Karpas-422 (cell line): ENCODE measurements at regions not wholly inside any gene's neighbourhood (a gene's known extent, or its start where the extent isn't known, plus 50 kb on each side); places are given as distances from the start of the nearest gene placed in this dataset.

Experiments
- DNase-seq: peaks from one replicate; pipeline ENCODE4 v3.0.0-alpha.2; 2015
- H2AFZ ChIP-seq: fragments of 200-600 bp; sonication (generic); 2 replicates; pipeline ENCODE4 v1.6.1; 2014; ENCODE audit warnings: antibody characterized with exemption, low read length, mixed read lengths
- H3K27ac ChIP-seq: fragments of 200-600 bp; sonication (generic); 2 replicates; pipeline ENCODE4 v1.5.1; 2014; ENCODE audit warnings: mild to moderate bottlenecking, low read length, moderate library complexity
- H3K27me3 ChIP-seq: fragments of 200-600 bp; sonication (generic); 2 replicates; pipeline ENCODE4 v1.6.1; 2014; ENCODE audit warnings: low read length, mixed read lengths
- H3K36me3 ChIP-seq: fragments of 200-600 bp; sonication (generic); 2 replicates; pipeline ENCODE4 v1.6.1; 2014; ENCODE audit warnings: low read length, mixed read lengths; ENCODE audit not compliant: insufficient read depth
- H3K4me1 ChIP-seq: fragments of 200-600 bp; sonication (generic); 2 replicates; pipeline ENCODE4 v1.6.1; 2014; ENCODE audit warnings: mild to moderate bottlenecking, low read length, mixed read lengths
- H3K4me2 ChIP-seq: fragments of 200-600 bp; sonication (generic); 2 replicates; pipeline ENCODE4 v1.6.1; 2014; ENCODE audit warnings: low read length, low read depth, mild to moderate bottlenecking; ENCODE audit not compliant: poor library complexity, severe bottlenecking
- H3K4me3 ChIP-seq: fragments of 200-600 bp; sonication (generic); 2 replicates; pipeline ENCODE4 v1.5.1; 2014; ENCODE audit warnings: mild to moderate bottlenecking, antibody characterized with exemption, low read length, mixed read lengths
- H3K79me2 ChIP-seq: fragments of 200-600 bp; sonication (generic); 2 replicates; pipeline ENCODE4 v1.6.1; 2014; ENCODE audit warnings: mild to moderate bottlenecking, low read length, mixed read lengths
- H3K9ac ChIP-seq: fragments of 200-600 bp; sonication (generic); 2 replicates; pipeline ENCODE4 v1.6.0; 2014; ENCODE audit warnings: low read length
- H3K9me2 ChIP-seq: fragments of 200-600 bp; sonication (generic), shearing (Covaris generic); replicated peaks from 2 replicates; pipeline ENCODE4 v1.6.0; 2014; ENCODE audit warnings: mild to moderate bottlenecking, low read length, moderate library complexity; ENCODE audit not compliant: insufficient read depth
- H3K9me3 ChIP-seq: fragments of 300-700, 200-600 bp; sonication (generic); 2 replicates; pipeline ENCODE4 v1.6.1; 2014; ENCODE audit warnings: low read length, mixed read lengths
- H4K20me1 ChIP-seq: fragments of 200-600 bp; sonication (generic); 2 replicates; pipeline ENCODE4 v1.6.1; 2014; ENCODE audit warnings: mild to moderate bottlenecking, antibody characterized with exemption, low read length, low read depth; ENCODE audit not compliant: insufficient read depth

- no peaks in the 10 kb centered on the region for H3K79me2 ChIP-seq
- H3K4me2 ChIP-seq = no peak overlapping the region
- no peaks in the 10 kb centered on the region for H3K9me3 ChIP-seq
- H2AFZ ChIP-seq = no peak overlapping the region
- no peaks in the 10 kb centered on the region for H3K36me3 ChIP-seq
- DNase-seq = no peak
- H3K27me3 ChIP-seq = no peaks in the 10 kb centered on the region
- no peak overlapping the region for H3K9ac ChIP-seq
- H3K4me3 ChIP-seq = no peak overlapping the region
- H4K20me1 ChIP-seq = no peaks in the 10 kb centered on the region
- H3K4me1 ChIP-seq = peaks cover 17% of the 10 kb centered on the region
- H3K9me2 ChIP-seq = no peaks in the 10 kb centered on the region
- no peak overlapping the region for H3K27ac ChIP-seq
Observed at GRCh38 chr12:75876832-75877762, 154.5 kb downstream of the PHLDA1 start.

- Histone ChIP-seq H3K4me3 (no peak overlapping the region), H3K4me2 (no peak overlapping the region), H3K4me1 (peaks cover 24% of the 10 kb centered on the region), H2AFZ (no peak overlapping the region), H3K27me3 (no peaks in the 10 kb centered on the region), H3K36me3 (no peaks in the 10 kb centered on the region), H3K9me2 (no peaks in the 10 kb centered on the region), H3K79me2 (no peaks in the 10 kb centered on the region), H4K20me1 (no peaks in the 10 kb centered on the region), H3K9ac (no peak overlapping the region), H3K27ac (no peak overlapping the region), H3K9me3 (no peaks in the 10 kb centered on the region)
- DNase-seq = no peak
Observed at GRCh38 chr12:75874441-75874840, 157.1 kb downstream of the PHLDA1 start.

- no peak overlapping the region for H2AFZ ChIP-seq
- H3K27ac ChIP-seq = no peak overlapping the region
- no peak overlapping the region for H3K4me2 ChIP-seq
- H3K27me3 ChIP-seq = no peaks in the 10 kb centered on the region
- H3K9me2 ChIP-seq = no peaks in the 10 kb centered on the region
- H3K4me3 ChIP-seq = no peak overlapping the region
- no peaks in the 10 kb centered on the region for H3K36me3 ChIP-seq
- no peaks in the 10 kb centered on the region for H4K20me1 ChIP-seq
- H3K9ac ChIP-seq = no peak overlapping the region
- no peaks in the 10 kb centered on the region for H3K79me2 ChIP-seq
- DNase-seq = no peak
- peaks cover 12% of the 10 kb centered on the region for H3K4me1 ChIP-seq
- H3K9me3 ChIP-seq = no peaks in the 10 kb centered on the region
Observed at GRCh38 chr12:75872762-75873161, 158.8 kb downstream of the PHLDA1 start.

GRCh38 chr12:75870878-75871277, 160.7 kb downstream of the PHLDA1 start:
- Histone ChIP-seq H3K27ac (no peak overlapping the region), H3K79me2 (no peaks in the 10 kb centered on the region), H3K4me1 (peaks cover 10% of the 10 kb centered on the region), H3K9me3 (no peaks in the 10 kb centered on the region), H2AFZ (no peak overlapping the region), H3K4me3 (no peak overlapping the region), H3K4me2 (no peak overlapping the region), H4K20me1 (no peaks in the 10 kb centered on the region), H3K36me3 (no peaks in the 10 kb centered on the region), H3K9ac (no peak overlapping the region), H3K9me2 (no peaks in the 10 kb centered on the region), H3K27me3 (no peaks in the 10 kb centered on the region)
- no peak for DNase-seq

- Histone ChIP-seq H2AFZ (no peak overlapping the region), H4K20me1 (no peaks in the 10 kb centered on the region), H3K27ac (no peak overlapping the region), H3K79me2 (no peaks in the 10 kb centered on the region), H3K36me3 (no peaks in the 10 kb centered on the region), H3K4me3 (no peak overlapping the region), H3K9ac (no peak overlapping the region), H3K4me1 (peaks cover 10% of the 10 kb centered on the region), H3K9me3 (no peaks in the 10 kb centered on the region), H3K4me2 (no peak overlapping the region), H3K27me3 (no peaks in the 10 kb centered on the region), H3K9me2 (no peaks in the 10 kb centered on the region)
- no peak for DNase-seq
Observed at GRCh38 chr12:75868501-75868900, 163.1 kb downstream of the PHLDA1 start.

- Histone ChIP-seq H3K4me1 (peaks cover 3% of the 10 kb centered on the region; the same call in 1 of the 2 replicates), H3K27ac (no peak overlapping the region), H3K9me2 (no peaks in the 10 kb centered on the region), H3K36me3 (no peaks in the 10 kb centered on the region), H3K9ac (no peak overlapping the region), H3K27me3 (no peaks in the 10 kb centered on the region), H4K20me1 (no peaks in the 10 kb centered on the region), H3K9me3 (no peaks in the 10 kb centered on the region), H2AFZ (no peak overlapping the region), H3K4me2 (no peak overlapping the region), H3K79me2 (no peaks in the 10 kb centered on the region), H3K4me3 (no peak overlapping the region)
- no peak for DNase-seq
Observed at GRCh38 chr12:75865315-75865714, 166.3 kb downstream of the PHLDA1 start.

- H3K4me2 ChIP-seq = no peak overlapping the region
- H3K36me3 ChIP-seq = no peaks in the 10 kb centered on the region
- no peak overlapping the region for H2AFZ ChIP-seq
- no peaks in the 10 kb centered on the region for H3K9me3 ChIP-seq
- H3K4me3 ChIP-seq = no peak overlapping the region
- H3K27ac ChIP-seq = no peak overlapping the region
- H4K20me1 ChIP-seq = no peaks in the 10 kb centered on the region
- peaks cover 6% of the 10 kb centered on the region for H3K4me1 ChIP-seq
- H3K9ac ChIP-seq = no peak overlapping the region
- H3K27me3 ChIP-seq = no peaks in the 10 kb centered on the region
- H3K79me2 ChIP-seq = no peaks in the 10 kb centered on the region
- no peaks in the 10 kb centered on the region for H3K9me2 ChIP-seq
- DNase-seq = no peak
Observed at GRCh38 chr12:75864161-75864560, 167.4 kb downstream of the PHLDA1 start.

- Histone ChIP-seq H2AFZ (no peak overlapping the region), H3K27me3 (no peaks in the 10 kb centered on the region), H3K9me3 (no peaks in the 10 kb centered on the region), H3K4me3 (no peak overlapping the region), H3K4me1 (peaks cover 12% of the 10 kb centered on the region), H3K9ac (no peak overlapping the region), H3K79me2 (no peaks in the 10 kb centered on the region), H3K4me2 (no peak overlapping the region), H3K27ac (no peak overlapping the region), H4K20me1 (no peaks in the 10 kb centered on the region), H3K36me3 (no peaks in the 10 kb centered on the region), H3K9me2 (no peaks in the 10 kb centered on the region)
- DNase-seq = no peak
Observed at GRCh38 chr12:75863533-75863932, 168.0 kb downstream of the PHLDA1 start.
